Breast epithelium (tissue), 4 donors: ENCODE measurements at regions not wholly inside any gene's neighbourhood (a gene's known extent, or its start where the extent isn't known, plus 50 kb on each side); places are given as distances from the start of the nearest gene placed in this dataset.

Experiments
- DNase-seq, 2 donors: peaks; one replicate each; pipeline ENCODE4 v3.0.0-alpha.2; 2019; ENCODE audit warnings: low spot score in 2 of 2
- H3K27ac ChIP-seq, 2 donors: fragments of 200-600 bp; sonication (generic) in 1 of 2; one replicate each; pipeline ENCODE4 v1.5.1; 2016 to 2019; ENCODE audit warnings: mild to moderate bottlenecking in 1 of 2
- H3K27me3 ChIP-seq, 2 donors: fragments of 200-600 bp; sonication (generic) in 1 of 2; one replicate each; pipeline versions ENCODE4 v1.5.1 to v1.6.0; 2017 to 2019; ENCODE audit warnings: control low read depth in 1 of 2, mild to moderate bottlenecking in 1 of 2
- H3K36me3 ChIP-seq: fragments of 200-600 bp; one replicate; pipeline ENCODE4 v1.5.1; 2019
- H3K4me1 ChIP-seq, 2 donors: fragments of 200-600 bp; sonication (generic); one replicate each; pipeline ENCODE4 v1.5.1; 2016 to 2019; ENCODE audit warnings: control low read depth in 1 of 2
- H3K4me3 ChIP-seq, 3 donors: fragments of 200-600 bp; sonication (generic); 1 replicate in 2 of 3; 2 replicates in 1 of 3; pipeline ENCODE4 v1.5.1; 2016 to 2019; ENCODE audit warnings: mild to moderate bottlenecking in 3 of 3, moderate library complexity in 2 of 3
- H3K9me3 ChIP-seq, 2 donors: fragments of 200-600 bp; sonication (generic) in 1 of 2; one replicate each; pipeline ENCODE4 v1.5.1; 2016 to 2019; ENCODE audit warnings: control low read depth in 1 of 2
- CTCF ChIP-seq, 3 donors: fragments of 450-650 bp; IDR thresholded peaks; one replicate each; pipeline ENCODE4 v1.5.1; 2016 to 2017; ENCODE audit warnings: antibody characterized with exemption in 3 of 3, mild to moderate bottlenecking in 3 of 3, moderate library complexity in 3 of 3
- POLR2A ChIP-seq: fragments of 450-650 bp; IDR thresholded peaks from one replicate; pipeline ENCODE4 v1.6.1; 2016; ENCODE audit warnings: antibody characterized with exemption, mild to moderate bottlenecking, moderate library complexity
- POLR2AphosphoS5 ChIP-seq, 3 donors: sonication (generic); formaldehyde crosslinking; IDR thresholded peaks; one replicate each; pipeline ENCODE4 v1.6.1; 2017; ENCODE audit warnings: antibody characterized with exemption in 3 of 3
- intact Hi-C: fragments of 100-400 bp; cut with DNase I; formaldehyde crosslinking; loops from one replicate; pipeline ENCODE4 v1.15.1; 2023; ENCODE audit warnings: low total_unique reads

GRCh38 chr15:61798631-61799030 lies 261.6 kb downstream of the VPS13C start:
- Histone ChIP-seq H3K27ac (no peak overlapping the region), H3K36me3 (no peaks in the 10 kb centered on the region), H3K4me1 (no peaks in the 10 kb centered on the region), H3K4me3 (no peak overlapping the region), H3K27me3 (no peaks in the 10 kb centered on the region), H3K9me3 (peaks cover 0 to 5% of the 10 kb centered on the region in 2 donors)
- TF ChIP-seq POLR2AphosphoS5 (IDR thresholded peaks at IDR 0.05) (no peak), CTCF (IDR thresholded peaks at IDR 0.05) (no peak), POLR2A (no peak)
- intact Hi-C loops, result no loop called here
- DNase-seq, result no peak

GRCh38 chr15:61796056-61796455 lies 264.2 kb downstream of the VPS13C start:
- Histone ChIP-seq H3K4me3 (no peak overlapping the region), H3K4me1 (no peaks in the 10 kb centered on the region), H3K36me3 (no peaks in the 10 kb centered on the region), H3K27me3 (no peaks in the 10 kb centered on the region), H3K27ac (no peak overlapping the region), H3K9me3 (peaks cover 0 to 5% of the 10 kb centered on the region in 2 donors)
- intact Hi-C loops, result no loop called here
- DNase-seq, result no peak
- TF ChIP-seq CTCF (IDR thresholded peaks at IDR 0.05) (no peak), POLR2A (no peak), POLR2AphosphoS5 (IDR thresholded peaks at IDR 0.05) (no peak)

GRCh38 chr15:61794881-61795280 lies 265.4 kb downstream of the VPS13C start:
- Histone ChIP-seq H3K4me1 (no peaks in the 10 kb centered on the region), H3K27me3 (no peaks in the 10 kb centered on the region), H3K36me3 (no peaks in the 10 kb centered on the region), H3K9me3 (peaks cover 0 to 8% of the 10 kb centered on the region in 2 donors), H3K27ac (no peak overlapping the region), H3K4me3 (no peak overlapping the region)
- no peak for DNase-seq
- TF ChIP-seq POLR2A, result no peak
- no peak for TF ChIP-seq POLR2AphosphoS5 (IDR thresholded peaks at IDR 0.05)
- TF ChIP-seq CTCF (IDR thresholded peaks at IDR 0.05), result no peak
- intact Hi-C loops, result no loop called here

GRCh38 chr15:61794276-61794675 lies 266.0 kb downstream of the VPS13C start:
- DNase-seq, result no peak
- Histone ChIP-seq H3K27ac (no peak overlapping the region), H3K27me3 (no peaks in the 10 kb centered on the region), H3K4me3 (no peak overlapping the region), H3K4me1 (no peaks in the 10 kb centered on the region), H3K9me3 (peaks cover 4 to 12% of the 10 kb centered on the region in 2 donors), H3K36me3 (no peaks in the 10 kb centered on the region)
- TF ChIP-seq POLR2A (no peak), CTCF (IDR thresholded peaks at IDR 0.05) (no peak), POLR2AphosphoS5 (IDR thresholded peaks at IDR 0.05) (no peak)
- intact Hi-C loops, result no loop called here

GRCh38 chr15:61784734-61785133 lies 275.5 kb downstream of the VPS13C start:
- H3K36me3 ChIP-seq, result no peaks in the 10 kb centered on the region
- H3K27me3 ChIP-seq, result no peaks in the 10 kb centered on the region
- intact Hi-C loops, result no loop called here
- no peak overlapping the region for H3K27ac ChIP-seq
- no peaks in the 10 kb centered on the region for H3K4me1 ChIP-seq
- DNase-seq, result no peak
- TF ChIP-seq CTCF (IDR thresholded peaks at IDR 0.05) (no peak), POLR2A (no peak), POLR2AphosphoS5 (IDR thresholded peaks at IDR 0.05) (no peak)
- no peak overlapping the region for H3K4me3 ChIP-seq
- H3K9me3 ChIP-seq, result peaks cover 3 to 6% of the 10 kb centered on the region in 2 donors
